A673 (cell line): ENCODE measurements at regions not wholly inside any gene's neighbourhood (a gene's known extent, or its start where the extent isn't known, plus 50 kb on each side); places are given as distances from the start of the nearest gene placed in this dataset.

Source experiments
- BruUV-seq: library from RNA; stranded (reverse); fragments of 400-500 nt; replicated peaks from 2 replicates; lab custom pipeline; 2021; lab: Mats Ljungman, UMichigan
- CTCF ChIA-PET: fragments of 300-600 bp; sonication (Branson Sonifier 250); formaldehyde crosslinking; loops from one replicate; lab custom pipeline; 2022; ENCODE audit warnings: antibody characterized with exemption; lab: Charles Lee
- POLR2A ChIA-PET: fragments of 300-600 bp; sonication (Branson Sonifier 250); formaldehyde crosslinking; loops from one replicate; lab custom pipeline; 2022; ENCODE audit warnings: antibody characterized with exemption; ENCODE audit not compliant: low non-redundant PET; lab: Charles Lee
- DNase-seq: peaks from one replicate; pipeline ENCODE4 v3.0.0-alpha.2; 2015; ENCODE audit warnings: low spot score
- H3K27ac ChIP-seq: fragments of 200-600 bp; sonication (generic); 2 replicates; pipeline ENCODE4 v1.5.1; 2016; ENCODE audit warnings: mixed run types, low read depth, mild to moderate bottlenecking, mixed read lengths, antibody characterized with exemption, low read length; ENCODE audit not compliant: poor library complexity, severe bottlenecking
- H3K27me3 ChIP-seq: fragments of 200-600 bp; sonication (generic); replicated peaks from 2 replicates; pipeline ENCODE4 v1.6.1; 2017; ENCODE audit warnings: mixed run types, low read depth, mild to moderate bottlenecking, mixed read lengths, antibody characterized with exemption, low read length; ENCODE audit not compliant: insufficient read depth, poor library complexity
- H3K36me3 ChIP-seq: fragments of 200-600 bp; sonication (generic); 2 replicates; pipeline ENCODE4 v1.6.1; 2016; ENCODE audit warnings: mixed run types, mild to moderate bottlenecking, mixed read lengths, antibody characterized with exemption, low read length; ENCODE audit not compliant: insufficient read depth, poor library complexity, severe bottlenecking
- H3K4me1 ChIP-seq: fragments of 200-600 bp; sonication (generic); 2 replicates; pipeline ENCODE4 v1.6.1; 2017; ENCODE audit warnings: mixed run types, mild to moderate bottlenecking, mixed read lengths, antibody characterized with exemption, low read length; ENCODE audit not compliant: insufficient read depth, poor library complexity, severe bottlenecking
- H3K4me3 ChIP-seq: fragments of 200-600 bp; sonication (generic); 2 replicates; pipeline ENCODE4 v1.5.1; 2016; ENCODE audit warnings: low read depth, mixed run types, mild to moderate bottlenecking, mixed read lengths, low read length; ENCODE audit not compliant: poor library complexity, severe bottlenecking
- H3K9me3 ChIP-seq: fragments of 200-600 bp; sonication (generic); 2 replicates; pipeline ENCODE4 v1.6.1; 2016; ENCODE audit warnings: mixed run types, low read depth, mild to moderate bottlenecking, mixed read lengths, antibody characterized with exemption, low read length; ENCODE audit not compliant: poor library complexity, severe bottlenecking
- EZH2 ChIP-seq: fragments of 200-600 bp; sonication (generic); IDR thresholded peaks from 2 replicates; pipeline ENCODE4 v1.6.1; 2017; ENCODE audit warnings: borderline replicate concordance, low read depth, mild to moderate bottlenecking, mixed read lengths, antibody characterized with exemption, low read length; ENCODE audit not compliant: poor library complexity, severe bottlenecking
- intact Hi-C: fragments of 100-400 bp; cut with micrococcal nuclease; formaldehyde crosslinking; loops from one replicate; pipeline ENCODE4 v1.10.0; 2022; ENCODE audit not compliant: unreplicated experiment
- TF ChIP-seq, protein P1 (sequence below): fragments of 300-800, 200-600 bp; sonication (generic); conservative IDR thresholded peaks from 2 replicates; pipeline ENCODE4 v1.5.1; 2017; ENCODE audit warnings: low read depth, mild to moderate bottlenecking, antibody characterized with exemption, low read length, moderate library complexity, mixed read lengths

DNA sequence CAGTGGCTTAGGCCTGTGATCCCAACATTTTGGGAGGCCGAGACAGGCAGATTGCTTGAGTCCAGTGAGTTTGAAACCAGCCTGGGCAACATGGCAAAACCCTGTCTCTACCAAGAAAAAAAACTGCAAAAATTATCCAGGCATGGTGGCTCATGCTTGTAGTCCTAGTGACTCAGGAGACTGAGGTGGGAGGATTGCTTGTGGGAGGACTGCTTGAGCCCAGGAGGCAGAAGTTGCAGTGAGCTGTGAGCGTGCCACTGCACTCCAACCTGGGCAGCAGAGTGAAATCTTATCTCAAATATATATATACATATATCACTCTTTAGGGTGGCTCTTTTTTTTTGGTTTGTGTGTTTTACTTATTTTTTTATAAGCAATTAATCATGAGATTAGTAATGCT is 83.7 kb upstream of the WDR72 start:
- Histone ChIP-seq H3K4me3 (no peak overlapping the region), H3K27ac (no peak overlapping the region), H3K4me1 (no peaks in the 10 kb centered on the region), H3K36me3 (no peaks in the 10 kb centered on the region), H3K27me3 (no peaks in the 10 kb centered on the region), H3K9me3 (no peaks in the 10 kb centered on the region)
- ChIA-PET CTCF (no interaction called here), POLR2A (no interaction called here)
- intact Hi-C loops, result no loop called here
- TF ChIP-seq EZH2, result no peak
- TF ChIP-seq, protein P1, sequence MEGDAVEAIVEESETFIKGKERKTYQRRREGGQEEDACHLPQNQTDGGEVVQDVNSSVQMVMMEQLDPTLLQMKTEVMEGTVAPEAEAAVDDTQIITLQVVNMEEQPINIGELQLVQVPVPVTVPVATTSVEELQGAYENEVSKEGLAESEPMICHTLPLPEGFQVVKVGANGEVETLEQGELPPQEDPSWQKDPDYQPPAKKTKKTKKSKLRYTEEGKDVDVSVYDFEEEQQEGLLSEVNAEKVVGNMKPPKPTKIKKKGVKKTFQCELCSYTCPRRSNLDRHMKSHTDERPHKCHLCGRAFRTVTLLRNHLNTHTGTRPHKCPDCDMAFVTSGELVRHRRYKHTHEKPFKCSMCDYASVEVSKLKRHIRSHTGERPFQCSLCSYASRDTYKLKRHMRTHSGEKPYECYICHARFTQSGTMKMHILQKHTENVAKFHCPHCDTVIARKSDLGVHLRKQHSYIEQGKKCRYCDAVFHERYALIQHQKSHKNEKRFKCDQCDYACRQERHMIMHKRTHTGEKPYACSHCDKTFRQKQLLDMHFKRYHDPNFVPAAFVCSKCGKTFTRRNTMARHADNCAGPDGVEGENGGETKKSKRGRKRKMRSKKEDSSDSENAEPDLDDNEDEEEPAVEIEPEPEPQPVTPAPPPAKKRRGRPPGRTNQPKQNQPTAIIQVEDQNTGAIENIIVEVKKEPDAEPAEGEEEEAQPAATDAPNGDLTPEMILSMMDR, result no peak
- DNase-seq, result no peak
- BruUV-seq, result no TSS peak

DNA sequence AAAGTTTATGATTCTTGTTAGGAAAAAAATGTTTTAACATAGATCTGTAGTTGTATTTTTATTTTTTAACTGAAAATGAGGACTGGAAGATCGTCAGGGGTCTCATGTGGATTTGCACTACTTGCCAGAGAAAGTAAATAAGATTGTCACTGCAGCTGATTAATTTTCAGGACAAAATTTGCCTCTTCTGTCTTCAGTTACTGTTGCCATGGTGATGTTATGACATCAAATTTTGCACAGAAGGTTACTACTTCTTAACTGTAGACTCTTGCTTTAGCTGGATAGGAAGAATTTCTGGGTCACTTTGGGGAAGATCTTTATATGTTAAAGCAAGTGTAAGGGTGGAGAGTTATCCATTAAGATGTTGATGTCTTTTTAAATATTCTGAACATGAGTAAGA is 82.2 kb upstream of the WDR72 start:
- Histone ChIP-seq H3K27ac (no peak overlapping the region), H3K4me1 (no peaks in the 10 kb centered on the region), H3K36me3 (no peaks in the 10 kb centered on the region), H3K4me3 (no peak overlapping the region), H3K27me3 (no peaks in the 10 kb centered on the region), H3K9me3 (no peaks in the 10 kb centered on the region)
- DNase-seq, result no peak
- BruUV-seq, result no TSS peak
- no peak for TF ChIP-seq EZH2
- TF ChIP-seq, protein P1, result no peak
- intact Hi-C loops, result no loop called here
- CTCF ChIA-PET, result no interaction called here
- POLR2A ChIA-PET, result no interaction called here

DNA sequence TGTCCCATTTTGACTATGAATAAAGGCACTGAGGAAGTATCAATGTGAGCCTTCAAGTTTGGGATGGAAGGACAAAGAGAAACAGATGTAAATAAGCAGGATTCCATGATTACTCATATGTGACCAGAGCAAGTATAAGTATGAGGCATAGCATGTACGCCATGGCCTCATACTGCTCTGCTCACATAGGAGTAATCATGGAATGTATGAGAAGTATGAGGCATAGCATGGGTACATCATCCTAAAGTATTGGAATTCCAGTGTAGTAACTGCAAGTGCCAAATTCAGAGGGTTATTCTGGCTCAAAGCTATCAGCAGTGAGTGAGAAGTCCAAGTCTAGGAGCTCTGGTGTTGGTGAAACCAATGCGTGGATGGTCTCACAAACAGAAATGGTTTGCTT is 81.2 kb upstream of the WDR72 start:
- no peaks in the 10 kb centered on the region for H3K27me3 ChIP-seq
- no peak overlapping the region for H3K4me3 ChIP-seq
- no peak overlapping the region for H3K27ac ChIP-seq
- H3K36me3 ChIP-seq, result no peaks in the 10 kb centered on the region
- no peaks in the 10 kb centered on the region for H3K4me1 ChIP-seq
- CTCF ChIA-PET, result no interaction called here
- intact Hi-C loops, result no loop called here
- no peak for DNase-seq
- TF ChIP-seq, protein P1, result no peak
- TF ChIP-seq EZH2, result no peak
- no TSS peak for BruUV-seq
- POLR2A ChIA-PET, result no interaction called here
- no peaks in the 10 kb centered on the region for H3K9me3 ChIP-seq
